ENCODE measurements at regions not wholly inside any gene's neighbourhood (a gene's known extent, or its start where the extent isn't known, plus 50 kb on each side); places are given as distances from the start of the nearest gene placed in this dataset.

DNA sequence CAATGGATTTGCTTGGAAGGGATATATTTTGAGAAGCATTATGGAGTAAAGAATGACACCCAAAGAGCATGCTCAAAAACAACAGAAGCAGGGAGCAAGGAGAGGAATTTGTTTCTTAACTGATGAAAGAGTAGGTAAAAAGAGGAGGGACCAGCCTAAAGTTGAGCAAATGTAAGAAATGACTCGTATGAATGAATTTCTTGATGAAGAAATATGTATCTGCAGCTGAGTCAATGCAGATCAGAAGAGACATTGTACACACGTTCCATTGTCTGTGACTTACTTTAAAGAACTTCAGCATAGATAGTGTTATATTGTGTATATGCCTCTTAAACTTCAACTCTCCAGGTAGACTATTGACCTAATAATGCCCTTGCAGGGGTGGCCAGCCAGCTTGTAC lies 112.7 kb upstream of the NREP start:
- DNase-seq (ENCODE audit: low read depth): peak; percentile 32

DNA sequence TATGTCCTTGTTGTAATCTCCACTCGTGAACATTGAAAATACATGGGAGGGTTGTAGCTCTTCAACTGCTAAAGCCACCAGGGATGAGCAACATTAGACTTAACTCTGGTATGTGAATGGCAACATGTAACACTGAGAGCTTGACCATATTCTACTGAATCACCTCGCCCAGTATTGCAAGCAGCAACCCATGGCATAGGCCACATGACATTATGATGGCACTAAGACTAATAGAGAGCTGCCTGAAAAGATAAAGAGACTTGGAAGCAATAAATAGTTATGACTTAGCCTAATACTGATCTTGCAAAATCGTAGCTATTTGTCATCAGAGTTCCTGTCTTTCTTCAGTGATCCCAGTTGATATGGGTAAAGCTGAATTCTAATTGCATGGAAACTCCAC lies 108.4 kb upstream of the NREP start:
- DNase-seq (ENCODE audit: low read depth): peak; percentile 83

DNA sequence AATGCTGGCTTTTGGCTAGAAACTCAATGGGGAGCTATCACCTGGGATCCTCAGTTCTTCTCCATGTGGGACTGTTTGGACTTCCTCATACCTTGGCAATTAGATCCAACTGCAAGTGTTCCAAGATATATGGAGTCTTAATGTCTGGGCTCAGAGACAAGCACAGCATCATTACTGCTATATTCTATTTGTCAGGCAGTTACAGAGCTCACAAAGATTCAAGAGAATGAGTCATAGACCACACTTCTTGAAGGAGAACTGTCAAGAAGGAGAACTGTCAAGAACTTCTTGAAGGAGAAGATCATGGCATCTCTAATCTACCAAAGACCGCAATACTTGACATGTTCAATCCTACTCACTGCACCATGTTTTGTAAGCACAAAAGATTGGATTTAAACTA lies 106.8 kb upstream of the NREP start:
- peak; percentile 40 for DNase-seq (ENCODE audit: low read depth)

DNA sequence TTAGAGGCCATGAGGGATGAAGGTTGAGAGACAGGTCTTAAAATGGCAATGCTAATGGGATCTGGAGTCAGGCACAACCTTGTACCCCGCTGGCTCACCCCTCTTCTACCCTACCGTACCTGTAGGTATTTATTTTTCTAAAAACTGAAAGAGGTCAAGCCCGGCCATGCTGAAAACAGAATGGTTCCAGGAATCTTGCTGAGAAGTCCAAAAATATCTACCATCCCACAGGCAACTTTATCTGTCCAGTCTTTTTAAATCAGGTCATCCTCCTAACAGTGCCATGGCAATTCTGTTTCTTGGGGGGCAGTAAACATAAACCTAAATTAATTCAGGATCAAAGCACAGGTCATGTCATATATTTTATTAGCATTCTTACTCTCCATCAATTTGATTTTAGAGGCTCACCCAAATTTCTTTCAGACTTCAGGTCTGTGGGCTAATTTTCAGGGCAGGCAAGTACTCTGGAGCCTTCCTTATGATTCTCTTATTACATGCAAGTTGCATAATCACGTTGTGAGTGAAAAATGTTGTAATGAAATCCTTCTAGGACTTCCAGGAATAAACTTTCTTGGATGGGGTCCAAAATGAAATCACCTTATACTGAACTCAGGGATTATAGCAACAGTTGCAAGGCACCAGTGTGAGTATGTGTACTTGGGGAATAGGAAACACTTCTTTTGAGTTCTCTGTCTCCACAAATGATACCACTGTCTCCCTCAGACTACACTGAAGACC lies 102.7 kb upstream of the NREP start:
- DNase-seq (ENCODE audit: low read depth): peak; percentile 97

DNA sequence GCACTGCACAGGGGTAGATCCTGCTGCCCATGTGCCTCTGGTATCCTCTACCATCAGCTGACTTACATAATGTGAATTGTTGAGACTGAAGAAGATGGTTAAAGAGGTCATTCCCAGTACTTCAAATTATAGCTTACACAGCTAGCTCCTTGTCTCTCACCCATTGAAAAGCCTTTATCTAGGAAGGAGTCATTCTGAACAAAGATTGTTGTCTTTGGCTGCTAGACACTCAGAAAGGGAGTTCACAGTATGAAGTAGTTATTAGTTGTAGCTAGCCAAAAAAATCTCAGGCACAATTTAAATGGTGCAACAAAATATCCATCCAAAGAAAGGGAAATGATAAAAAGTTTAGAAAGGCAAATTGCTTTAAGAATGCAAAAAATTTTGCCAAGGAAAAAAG lies 102.0 kb upstream of the NREP start:
- no peak for DNase-seq (ENCODE audit: low read depth)

DNA sequence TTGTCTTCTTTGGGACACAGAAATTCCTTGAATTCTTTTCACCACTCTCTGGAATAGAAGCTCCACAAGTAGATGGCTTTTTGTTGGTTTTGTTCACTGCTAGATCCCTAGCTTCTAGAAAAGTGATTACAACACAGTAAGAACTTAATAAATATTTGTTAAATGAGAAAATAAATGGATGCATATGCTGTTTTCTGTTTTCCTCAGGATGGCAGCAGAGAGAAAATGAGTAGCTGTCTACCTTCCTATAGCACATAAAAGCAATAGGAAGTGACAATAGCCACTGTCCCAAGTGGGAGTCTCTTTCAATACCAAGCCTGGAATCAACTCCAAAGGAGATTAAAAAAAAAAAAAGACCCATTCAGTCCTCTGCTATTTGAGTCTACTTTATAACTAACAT lies 100.6 kb upstream of the NREP start:
- no peak for DNase-seq (ENCODE audit: low read depth)

DNA sequence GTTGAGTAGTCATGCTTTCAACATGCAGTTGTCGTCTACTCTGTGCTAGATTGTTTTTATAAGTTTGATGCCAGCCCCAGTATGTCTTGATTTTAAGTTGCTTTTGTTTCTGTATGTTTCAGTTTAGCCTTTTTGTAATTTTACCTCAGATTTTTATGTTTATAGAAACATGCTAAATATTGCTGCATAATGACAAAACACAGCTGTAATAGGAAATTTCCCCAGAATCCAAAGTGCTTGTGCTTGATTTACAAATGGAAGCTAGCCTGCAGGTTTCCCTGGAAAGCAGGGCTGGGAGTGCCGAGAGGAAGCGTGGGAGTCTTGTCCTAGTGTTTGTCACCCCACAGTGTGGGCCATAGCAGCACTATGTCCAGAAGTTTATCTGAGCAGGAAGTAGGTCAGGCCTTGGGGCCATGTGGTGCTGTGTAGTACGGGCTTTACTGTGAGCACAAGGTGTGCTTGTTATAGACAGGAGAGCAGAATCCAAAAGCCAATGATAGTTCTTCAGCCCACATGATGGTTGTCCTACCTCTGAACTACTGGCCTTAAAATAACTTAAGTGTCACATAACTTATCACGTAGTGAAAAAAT lies 100.0 kb upstream of the NREP start:
- no peak for DNase-seq (ENCODE audit: low read depth)

DNA sequence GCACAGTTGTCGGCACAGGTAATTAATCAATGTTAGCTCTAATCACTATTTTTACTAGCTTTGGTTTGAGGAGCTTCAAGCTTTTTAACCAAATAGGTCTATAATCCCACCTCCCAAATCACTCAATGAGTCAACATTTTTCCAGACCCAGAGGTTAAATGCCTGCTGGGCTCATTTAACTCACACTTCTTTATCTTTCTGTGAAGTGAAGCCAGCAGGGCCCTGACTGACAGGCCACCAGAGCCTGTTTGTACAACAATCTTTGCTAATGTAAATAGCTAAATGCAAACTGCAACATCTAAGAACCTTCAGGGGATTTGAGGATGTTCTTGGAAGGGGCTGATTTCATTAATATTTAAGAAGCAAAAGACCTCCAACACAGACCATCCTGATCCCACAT lies 98.4 kb upstream of the NREP start:
- no peak for DNase-seq (ENCODE audit: low read depth)

DNA sequence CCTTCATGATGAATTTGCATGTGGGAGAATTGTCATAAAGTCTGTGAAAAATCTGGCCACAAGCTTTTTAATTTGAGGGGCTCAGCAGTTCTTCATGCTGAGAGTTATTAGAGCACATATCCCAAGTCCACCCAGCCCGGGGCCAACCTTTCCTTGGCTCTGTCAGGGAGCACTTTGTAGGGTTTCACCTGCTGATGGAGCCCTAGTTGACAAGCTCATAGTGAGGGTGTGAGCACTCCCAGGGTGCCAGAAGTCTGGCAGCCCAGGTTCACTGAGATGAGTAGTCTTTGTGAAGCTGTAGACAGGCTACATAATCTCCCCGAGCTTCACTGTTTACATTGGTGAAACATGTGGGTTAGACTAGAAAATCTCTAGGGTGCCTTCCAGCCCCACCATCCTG lies 97.2 kb upstream of the NREP start:
- DNase-seq (ENCODE audit: low read depth): no peak

DNA sequence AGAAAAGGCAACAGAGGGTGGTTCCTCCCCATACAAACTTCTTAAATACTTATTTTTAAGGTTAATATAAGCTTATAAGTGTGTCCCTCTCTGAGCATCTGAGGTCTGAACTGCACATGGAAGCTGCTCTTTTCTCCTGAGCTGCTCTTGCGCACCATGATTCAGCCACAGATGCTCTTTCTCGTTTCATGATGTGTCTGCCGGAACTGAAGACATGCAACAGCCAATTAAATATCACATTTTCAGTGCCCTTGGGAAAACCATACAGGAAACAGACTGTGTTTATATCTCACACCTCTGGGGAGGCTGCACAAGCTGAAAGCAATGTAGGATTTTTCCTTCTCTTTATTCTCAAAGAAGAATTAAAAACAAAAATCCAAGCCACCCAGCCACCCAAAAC lies 96.8 kb upstream of the NREP start:
- peak; percentile 35 for DNase-seq (ENCODE audit: low read depth)

DNA sequence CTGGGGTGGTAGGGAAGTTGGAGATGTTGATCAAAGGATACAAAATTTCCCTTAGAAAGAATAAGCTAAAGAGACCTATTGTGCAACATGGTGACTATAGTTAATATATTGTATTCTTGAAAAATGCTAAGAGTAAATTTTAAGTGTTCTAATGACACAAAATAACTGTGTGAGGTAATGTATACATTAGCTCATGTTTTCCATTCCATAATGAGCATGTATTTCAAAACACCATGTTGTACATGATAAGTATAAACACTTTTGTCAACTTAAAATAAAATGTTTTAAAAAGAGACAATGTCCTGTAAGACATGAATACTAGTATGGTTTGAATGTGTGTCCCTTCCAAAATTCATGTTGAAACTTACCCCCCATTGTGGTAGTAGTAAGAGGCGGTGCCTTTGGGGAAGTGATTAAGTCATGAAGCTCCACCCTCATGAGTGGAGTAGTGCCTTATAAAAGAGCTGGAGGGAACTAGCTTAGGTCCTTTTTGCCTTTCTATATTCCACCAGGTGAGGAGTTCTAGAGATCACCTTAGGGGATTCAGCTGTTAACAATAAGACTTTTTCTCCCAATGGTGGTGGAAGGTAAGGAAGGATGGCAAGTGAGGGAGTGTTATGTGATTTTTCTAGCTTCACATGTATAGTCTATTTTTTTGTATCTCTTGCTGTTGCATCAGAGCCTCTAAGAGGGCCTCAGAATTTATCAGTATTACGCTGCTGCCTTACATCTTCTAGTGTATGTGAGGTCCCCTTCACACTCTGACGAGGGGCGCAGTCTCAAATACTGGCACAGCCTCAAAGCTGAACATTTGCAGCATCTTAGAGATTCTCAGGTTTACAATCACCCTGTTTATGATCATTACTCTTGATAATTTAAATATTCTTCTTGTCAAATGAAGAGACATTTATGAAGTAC lies 94.9 kb upstream of the NREP start:
- no peak for DNase-seq (ENCODE audit: low read depth)

DNA sequence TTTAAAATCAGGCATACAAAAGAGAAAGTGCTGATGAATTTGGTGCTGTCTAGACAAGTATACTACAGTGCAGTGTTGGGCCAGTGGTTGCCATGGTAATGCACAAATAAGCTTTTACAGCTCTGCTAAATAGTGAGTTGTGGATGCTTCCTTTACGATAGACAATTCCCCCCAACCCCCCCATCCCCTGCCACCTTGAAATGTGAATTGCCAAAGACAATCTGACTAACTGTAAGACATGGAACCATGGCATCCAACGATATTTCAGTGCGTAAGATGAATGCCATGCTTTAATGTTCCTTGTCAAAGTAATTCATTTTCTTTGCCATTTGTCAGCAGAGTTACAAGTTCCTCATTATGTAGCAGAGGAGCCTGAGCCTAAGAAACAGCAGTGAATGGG lies 91.5 kb upstream of the NREP start:
- no peak for DNase-seq (ENCODE audit: low read depth)

DNA sequence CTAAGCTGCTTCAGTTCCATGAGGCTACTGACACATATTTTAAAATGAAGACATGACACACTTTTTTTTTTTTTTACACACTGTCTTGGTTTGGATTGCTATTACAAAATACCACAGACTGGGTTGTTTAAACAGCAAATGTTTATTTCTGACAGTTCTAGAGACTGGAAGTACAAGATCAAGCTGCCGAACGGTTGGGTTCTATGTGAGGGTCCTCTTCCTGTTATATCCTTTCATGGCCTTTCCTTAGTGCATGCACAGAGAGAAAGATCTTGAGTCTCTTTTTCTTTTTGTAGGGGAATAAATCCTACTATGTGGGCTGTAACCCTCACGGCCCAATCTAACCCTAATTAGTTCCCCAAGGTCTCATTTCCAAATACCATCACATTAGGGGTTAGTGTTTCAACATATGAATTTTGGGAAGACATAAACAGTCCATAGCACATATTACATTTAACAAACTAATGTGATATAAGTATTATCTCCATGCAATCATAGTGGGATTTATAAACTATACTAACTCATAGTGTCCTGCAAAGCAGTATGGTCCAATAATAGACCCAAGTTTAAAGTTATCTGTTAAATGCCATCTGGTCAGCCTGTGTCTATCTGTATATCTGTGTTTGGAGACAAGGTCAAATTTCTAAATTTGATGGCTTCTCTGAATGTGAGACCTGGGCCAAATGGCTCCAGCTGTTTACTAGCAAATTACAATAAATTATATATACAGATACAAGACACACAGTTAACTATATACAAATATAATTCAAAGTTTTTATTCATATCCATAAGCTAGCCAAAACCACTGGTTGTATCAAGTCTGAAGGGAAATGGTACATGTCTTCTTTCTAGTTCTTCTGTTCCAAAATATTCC lies 90.3 kb upstream of the NREP start:
- no peak for DNase-seq (ENCODE audit: low read depth)

DNA sequence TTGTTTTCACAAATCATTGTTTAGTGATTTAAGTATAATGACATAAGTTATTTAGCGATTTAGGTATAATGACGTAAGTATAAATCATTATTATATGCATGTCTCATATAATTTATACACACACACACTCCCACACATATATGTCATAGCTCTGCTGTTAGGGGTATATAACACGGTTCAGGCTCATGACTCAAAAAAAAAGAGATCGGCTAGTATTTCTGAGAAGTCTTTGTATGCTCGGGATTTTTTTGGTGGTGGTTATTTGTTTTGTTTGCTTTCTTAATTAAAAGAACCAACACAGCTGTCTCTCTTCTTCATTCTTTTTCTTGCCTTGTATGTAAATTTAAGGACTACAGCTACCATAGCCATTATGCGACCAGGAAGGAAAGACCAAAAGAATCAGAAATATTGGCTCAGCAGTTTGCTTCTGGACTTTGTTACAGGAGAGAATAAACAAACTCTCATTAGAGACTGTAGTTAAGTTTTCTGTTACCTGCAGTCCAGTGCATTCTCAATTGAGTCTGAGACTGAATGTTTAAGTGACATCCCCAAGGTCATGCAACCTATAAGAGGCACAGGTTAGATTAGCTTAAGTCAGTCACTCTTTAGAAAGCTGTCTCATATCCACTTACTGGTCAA lies 83.2 kb upstream of the NREP start:
- no peak for DNase-seq (ENCODE audit: low read depth)

DNA sequence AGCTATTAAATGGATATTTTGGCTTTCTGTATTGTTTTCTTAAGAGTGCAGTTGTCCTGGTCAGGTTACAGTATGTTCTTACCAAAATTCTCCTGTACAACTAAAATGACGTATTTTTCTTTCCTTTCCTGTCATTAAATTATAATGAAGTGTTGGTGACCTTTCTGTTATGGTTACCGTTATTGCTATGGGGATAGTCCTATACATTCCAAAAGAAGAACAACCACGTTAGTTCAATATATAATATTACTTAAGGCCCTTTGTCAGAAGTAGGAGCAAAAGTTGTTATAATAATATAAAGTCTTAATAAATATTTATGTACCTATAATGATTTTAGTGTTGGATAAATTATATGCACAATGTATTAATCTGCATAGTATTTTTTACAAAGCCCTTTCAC lies 82.4 kb upstream of the NREP start:
- DNase-seq (ENCODE audit: low read depth): no peak

DNA sequence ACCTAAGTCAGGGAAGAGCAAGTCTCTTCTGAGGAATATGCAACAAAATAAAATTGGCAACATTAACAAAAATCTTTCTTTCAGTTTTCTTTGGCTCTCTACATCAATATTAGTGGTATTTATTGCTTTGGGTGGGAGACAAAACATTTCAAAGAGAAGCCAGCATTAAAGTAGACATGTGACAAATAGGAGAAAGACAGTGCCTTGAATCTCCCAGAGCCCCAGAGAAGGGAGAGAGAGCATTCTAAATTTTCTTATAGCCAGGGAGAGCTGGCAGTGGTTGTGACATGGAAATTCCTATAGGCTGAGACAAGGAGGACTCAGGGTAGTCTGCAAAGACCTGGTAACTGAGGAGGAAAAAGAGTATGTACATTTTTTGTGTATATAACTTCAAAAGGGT lies 79.4 kb upstream of the NREP start:
- no peak for DNase-seq (ENCODE audit: low read depth)

DNA sequence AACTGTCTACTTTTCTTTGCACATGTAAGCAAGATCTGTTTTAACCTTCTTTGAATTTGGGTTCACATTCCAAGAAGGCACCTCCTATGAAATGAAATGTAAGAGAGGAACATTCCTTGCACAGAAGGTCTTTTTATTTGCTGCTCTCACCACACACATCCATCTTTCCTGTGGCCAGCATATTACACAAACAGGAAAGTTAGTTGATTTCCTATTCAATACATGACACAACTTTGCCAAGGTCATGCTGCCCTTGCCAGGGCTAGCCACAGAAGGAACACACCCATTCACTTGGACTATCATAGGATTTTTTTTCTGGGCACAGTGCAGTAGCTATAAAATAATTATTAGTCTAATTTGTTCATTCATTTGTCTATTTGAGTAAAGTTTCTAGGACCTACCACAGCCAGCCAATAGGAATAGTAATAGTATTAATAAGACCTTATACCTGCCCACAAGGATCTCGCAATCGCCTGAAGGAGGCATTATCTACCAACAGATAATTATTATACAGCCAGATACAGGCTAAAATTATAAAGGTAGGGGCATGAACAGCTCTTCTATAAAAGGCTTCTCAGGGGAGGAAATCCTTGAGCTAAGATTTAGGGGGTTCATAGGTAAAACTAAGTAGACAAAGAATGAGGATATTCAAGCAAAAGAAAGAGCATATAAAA lies 78.1 kb upstream of the NREP start:
- peak; percentile 49 for DNase-seq (ENCODE audit: low read depth)

DNA sequence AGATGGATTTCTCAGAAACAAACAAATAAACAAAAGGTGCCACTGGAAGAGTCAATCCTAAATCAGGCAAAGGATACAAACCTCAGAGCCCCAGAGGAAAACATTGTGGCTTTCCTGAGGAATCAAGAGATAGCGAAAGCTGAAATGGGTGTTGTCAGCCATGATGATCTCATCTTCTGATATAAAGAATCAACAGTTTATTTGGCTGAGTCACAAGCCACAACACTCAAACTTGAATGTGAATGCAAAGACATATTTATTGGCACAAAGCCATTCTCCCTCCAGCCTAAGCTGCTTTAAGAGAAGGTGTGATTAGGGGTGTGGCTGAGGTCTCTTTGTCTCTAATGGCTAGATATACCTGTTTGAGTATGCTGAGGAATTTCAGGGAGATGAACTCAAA lies 73.3 kb upstream of the NREP start:
- peak; percentile 84 for DNase-seq (ENCODE audit: low read depth)

DNA sequence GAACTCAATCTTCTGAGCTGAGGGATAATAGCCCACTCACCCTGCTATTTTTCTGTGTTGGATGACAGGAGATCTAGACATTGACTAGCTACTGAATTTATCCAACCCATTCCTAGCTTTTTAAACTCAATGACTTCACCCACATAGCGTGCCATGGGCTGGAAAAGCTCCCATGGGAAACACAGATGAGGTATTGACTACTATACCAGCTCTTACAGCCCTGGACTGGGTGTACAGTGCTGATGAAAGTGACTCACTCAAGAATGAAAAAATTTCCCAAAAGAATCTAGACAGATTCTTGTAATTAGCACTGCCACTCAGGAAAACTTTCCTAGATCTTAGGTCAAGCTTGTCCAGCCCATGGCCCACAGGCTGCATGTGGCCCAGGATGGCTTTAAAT lies 72.7 kb upstream of the NREP start:
- peak; percentile 71 for DNase-seq (ENCODE audit: low read depth)

DNA sequence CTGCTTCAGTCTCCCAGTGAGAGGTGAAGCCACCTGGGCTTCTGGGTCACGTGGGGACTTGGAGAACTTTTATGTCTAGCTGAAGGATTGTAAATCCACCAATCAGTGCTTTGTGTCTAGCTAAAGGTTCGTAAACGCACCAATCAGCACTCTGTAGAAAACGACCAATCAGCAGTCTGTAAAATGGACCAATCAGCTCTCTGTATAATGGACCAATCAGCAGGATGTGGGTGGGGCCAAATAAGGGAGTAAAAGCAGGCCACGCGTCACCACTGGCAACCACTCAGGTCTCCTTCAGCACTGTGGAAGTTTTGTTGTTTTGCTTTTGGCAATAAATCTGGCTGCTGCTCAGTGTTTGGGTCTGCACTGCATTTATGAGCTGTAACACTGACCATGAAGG lies 69.1 kb upstream of the NREP start:
- no peak for DNase-seq (ENCODE audit: low read depth)

DNA sequence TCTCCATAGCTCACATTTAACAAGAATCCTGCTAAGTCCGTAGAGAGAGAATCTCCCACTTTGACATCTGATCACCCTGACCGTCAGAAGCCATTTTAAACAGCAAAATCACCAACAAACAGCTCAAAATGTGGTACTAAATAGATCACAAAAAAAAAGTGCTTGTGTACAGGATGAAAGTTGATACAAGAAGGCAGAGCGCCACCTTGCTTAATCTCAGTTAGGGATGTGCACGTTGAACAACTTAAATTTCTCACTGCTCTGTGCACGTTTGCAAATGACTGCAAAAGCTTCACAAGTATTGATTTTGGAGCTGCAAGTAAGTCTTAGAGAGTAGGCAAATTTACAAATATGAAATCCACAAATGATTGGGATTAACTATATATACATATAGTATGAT lies 63.1 kb upstream of the NREP start:
- peak; percentile 40 for DNase-seq (ENCODE audit: low read depth)

Data from amniotic epithelial cell (primary cell).